ENCODE measurements at regions not wholly inside any gene's neighbourhood (a gene's known extent, or its start where the extent isn't known, plus 50 kb on each side); places are given as distances from the start of the nearest gene placed in this dataset.

GRCh38 chr17:77446940-77447634 lies 306.3 kb downstream of the SEC14L1 start:
- TF ChIP-seq, protein P1, sequence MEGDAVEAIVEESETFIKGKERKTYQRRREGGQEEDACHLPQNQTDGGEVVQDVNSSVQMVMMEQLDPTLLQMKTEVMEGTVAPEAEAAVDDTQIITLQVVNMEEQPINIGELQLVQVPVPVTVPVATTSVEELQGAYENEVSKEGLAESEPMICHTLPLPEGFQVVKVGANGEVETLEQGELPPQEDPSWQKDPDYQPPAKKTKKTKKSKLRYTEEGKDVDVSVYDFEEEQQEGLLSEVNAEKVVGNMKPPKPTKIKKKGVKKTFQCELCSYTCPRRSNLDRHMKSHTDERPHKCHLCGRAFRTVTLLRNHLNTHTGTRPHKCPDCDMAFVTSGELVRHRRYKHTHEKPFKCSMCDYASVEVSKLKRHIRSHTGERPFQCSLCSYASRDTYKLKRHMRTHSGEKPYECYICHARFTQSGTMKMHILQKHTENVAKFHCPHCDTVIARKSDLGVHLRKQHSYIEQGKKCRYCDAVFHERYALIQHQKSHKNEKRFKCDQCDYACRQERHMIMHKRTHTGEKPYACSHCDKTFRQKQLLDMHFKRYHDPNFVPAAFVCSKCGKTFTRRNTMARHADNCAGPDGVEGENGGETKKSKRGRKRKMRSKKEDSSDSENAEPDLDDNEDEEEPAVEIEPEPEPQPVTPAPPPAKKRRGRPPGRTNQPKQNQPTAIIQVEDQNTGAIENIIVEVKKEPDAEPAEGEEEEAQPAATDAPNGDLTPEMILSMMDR (conservative IDR thresholded peaks at IDR 0.05) = no peak
- no peak for TF ChIP-seq EZH2 (IDR thresholded peaks at IDR 0.05; ENCODE audit: low read depth)
